Fibroblast of pulmonary artery (primary cell): ENCODE measurements at regions not wholly inside any gene's neighbourhood (a gene's known extent, or its start where the extent isn't known, plus 50 kb on each side); places are given as distances from the start of the nearest gene placed in this dataset.

Experiments used
- DNase-seq: peaks from one replicate; pipeline ENCODE4 v3.0.0-alpha.2; 2010; ENCODE audit warnings: low read depth
- H3K4me3 ChIP-seq: replicated peaks from 2 replicates; pipeline ENCODE4 v1.5.1; 2011; ENCODE audit warnings: low read depth, mild to moderate bottlenecking, control low read depth, low read length, moderate library complexity
- TF ChIP-seq, protein P1 (sequence below): IDR thresholded peaks from 2 replicates; pipeline ENCODE4 v1.5.1; 2011; ENCODE audit warnings: mild to moderate bottlenecking, control low read depth, low read length, inconsistent platforms; ENCODE audit errors: missing control alignments

DNA sequence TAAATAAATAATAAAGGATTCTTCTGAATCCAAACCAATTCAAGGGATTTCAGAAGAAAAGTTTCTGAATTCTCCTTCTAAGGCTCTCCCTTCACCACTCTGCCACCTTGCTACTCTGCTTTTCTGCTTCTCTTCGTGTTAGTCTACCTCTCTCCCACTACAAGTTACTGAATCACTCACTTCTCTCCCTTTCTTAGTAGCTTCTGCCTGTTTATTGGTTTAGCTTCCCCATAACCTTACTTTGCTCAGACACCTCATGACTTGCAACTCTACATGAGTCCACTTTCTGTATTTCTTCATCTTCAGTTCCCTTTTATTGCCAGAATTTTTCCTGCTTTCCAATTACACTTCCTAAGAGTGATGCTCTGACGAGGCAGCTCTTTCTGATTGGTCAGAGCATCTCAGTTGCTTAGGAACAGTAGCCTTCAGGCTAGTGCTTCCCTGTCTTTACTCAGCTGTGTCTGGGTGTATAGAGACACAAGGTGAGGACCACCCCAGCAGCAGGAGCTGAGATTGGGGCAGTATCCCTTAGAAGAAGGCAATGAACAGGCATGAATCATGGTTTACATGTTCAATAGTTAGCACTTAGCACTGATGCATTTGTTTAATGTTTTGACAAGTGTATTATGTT is 144.6 kb downstream of the SLC30A10 start:
- no peak overlapping the region for H3K4me3 ChIP-seq
- TF ChIP-seq, protein P1, sequence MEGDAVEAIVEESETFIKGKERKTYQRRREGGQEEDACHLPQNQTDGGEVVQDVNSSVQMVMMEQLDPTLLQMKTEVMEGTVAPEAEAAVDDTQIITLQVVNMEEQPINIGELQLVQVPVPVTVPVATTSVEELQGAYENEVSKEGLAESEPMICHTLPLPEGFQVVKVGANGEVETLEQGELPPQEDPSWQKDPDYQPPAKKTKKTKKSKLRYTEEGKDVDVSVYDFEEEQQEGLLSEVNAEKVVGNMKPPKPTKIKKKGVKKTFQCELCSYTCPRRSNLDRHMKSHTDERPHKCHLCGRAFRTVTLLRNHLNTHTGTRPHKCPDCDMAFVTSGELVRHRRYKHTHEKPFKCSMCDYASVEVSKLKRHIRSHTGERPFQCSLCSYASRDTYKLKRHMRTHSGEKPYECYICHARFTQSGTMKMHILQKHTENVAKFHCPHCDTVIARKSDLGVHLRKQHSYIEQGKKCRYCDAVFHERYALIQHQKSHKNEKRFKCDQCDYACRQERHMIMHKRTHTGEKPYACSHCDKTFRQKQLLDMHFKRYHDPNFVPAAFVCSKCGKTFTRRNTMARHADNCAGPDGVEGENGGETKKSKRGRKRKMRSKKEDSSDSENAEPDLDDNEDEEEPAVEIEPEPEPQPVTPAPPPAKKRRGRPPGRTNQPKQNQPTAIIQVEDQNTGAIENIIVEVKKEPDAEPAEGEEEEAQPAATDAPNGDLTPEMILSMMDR = no peak
- no peak for DNase-seq

DNA sequence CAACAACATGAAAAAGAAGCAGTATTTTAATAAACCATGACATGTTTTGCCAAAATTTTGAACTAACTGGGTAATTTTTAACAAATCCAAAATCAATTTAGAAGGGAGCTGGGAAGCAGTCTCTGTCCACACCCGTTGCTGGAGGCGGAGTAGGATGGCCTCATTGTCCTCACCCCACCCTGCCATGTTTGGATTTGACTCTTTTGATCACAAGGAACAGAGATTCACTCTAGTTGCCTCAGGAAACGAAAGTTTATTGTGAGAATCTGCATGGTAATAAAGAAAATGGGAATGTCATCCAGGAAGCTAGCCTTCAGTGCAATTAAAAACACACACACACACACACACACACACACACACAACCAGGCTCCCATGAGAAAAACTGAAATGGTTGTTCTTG is 145.4 kb downstream of the SLC30A10 start:
- no peak overlapping the region for H3K4me3 ChIP-seq
- TF ChIP-seq, protein P1 = no peak

DNA sequence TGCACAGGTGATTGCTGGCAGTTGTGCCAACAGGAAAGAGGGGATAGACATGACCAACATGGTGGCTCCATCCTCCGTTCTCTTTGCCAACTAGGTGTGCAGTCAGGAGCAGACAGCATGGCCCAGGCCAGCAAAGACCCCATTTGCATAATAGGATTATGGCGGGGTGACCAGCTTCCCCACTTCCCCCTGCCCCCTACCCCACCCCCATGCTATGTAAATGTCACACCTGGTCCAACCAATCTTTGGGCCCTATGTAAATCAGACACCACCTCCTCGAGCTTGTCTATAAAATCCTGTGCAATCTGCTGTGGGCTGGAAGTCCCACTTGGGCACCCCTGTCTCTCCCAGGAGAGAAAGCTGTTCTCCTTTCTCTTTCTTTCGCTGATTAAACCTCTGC is 146.0 kb downstream of the SLC30A10 start:
- TF ChIP-seq, protein P1 = no peak
- H3K4me3 ChIP-seq = no peak overlapping the region
- no peak for DNase-seq

More for the DNA sequence above, 145.4 kb downstream of the SLC30A10 start:
- DNase-seq = no peak

DNA sequence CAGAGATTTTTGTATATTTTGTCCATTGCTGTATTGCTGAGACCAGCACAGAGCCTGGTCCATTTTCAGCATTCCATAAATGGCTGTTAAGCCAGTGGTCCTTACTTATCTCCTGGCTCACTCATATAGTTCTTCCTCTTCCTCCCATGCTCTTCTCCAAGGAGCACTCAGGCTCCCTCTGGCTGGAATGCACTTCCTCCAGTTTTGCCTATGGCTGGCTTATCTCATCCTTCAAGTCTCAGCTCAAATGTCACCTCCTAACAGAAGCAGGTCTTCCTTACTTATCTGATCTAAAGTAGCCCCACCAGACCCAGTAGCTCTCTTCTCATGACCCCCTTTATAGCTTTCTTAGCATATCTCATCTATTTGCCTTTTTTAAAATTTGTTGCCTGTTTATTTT is 146.9 kb downstream of the SLC30A10 start:
- no peak for DNase-seq
- TF ChIP-seq, protein P1 = no peak
- no peak overlapping the region for H3K4me3 ChIP-seq

DNA sequence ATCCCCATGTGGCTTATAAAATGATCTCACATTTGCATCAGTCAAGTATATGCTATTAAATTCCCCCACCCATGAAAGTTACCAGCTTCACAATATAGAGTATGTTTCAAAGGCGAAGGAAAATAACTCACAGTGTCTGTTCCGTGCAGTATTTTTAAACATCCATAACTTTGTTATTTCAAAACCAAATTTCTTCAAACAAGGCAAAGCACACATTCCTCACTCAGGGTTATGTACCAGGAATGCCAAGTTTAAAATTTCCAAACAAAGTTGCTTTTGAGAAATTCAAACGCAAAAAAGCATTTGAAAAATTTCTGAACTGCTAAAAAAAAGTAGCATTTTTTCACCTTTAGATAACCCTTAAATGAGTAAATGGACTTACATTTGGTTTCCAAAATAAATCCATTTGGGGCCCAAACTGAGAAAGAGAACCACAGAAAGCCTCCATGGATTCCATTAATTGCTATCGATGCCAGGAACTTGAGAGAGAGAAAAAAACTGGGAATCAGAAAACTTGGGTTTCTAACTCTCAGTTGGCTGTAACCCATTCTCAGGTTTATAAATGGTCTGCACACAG is 149.5 kb downstream of the SLC30A10 start:
- H3K4me3 ChIP-seq = no peak overlapping the region
- TF ChIP-seq, protein P1 = no peak
- no peak for DNase-seq

DNA sequence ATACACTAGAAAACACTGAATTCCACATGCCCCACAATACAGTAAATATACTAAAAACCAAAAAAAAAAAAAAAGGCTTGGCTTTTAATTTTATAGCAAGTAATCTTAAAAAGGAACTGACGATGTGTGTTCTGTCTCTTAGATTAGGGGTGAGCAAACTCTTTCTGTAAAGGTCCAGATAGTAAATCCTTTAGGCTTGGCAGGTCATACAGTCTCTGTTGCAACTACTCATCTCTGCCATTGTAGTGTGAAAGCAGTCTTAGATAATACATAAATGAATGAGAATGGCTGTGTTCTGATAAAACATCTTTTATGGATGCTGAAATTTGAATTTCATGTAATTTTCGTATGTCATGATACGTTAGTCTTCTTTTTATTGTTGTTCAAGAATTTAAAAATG is 150.2 kb downstream of the SLC30A10 start:
- no peak overlapping the region for H3K4me3 ChIP-seq
- DNase-seq = no peak
- TF ChIP-seq, protein P1 = no peak

DNA sequence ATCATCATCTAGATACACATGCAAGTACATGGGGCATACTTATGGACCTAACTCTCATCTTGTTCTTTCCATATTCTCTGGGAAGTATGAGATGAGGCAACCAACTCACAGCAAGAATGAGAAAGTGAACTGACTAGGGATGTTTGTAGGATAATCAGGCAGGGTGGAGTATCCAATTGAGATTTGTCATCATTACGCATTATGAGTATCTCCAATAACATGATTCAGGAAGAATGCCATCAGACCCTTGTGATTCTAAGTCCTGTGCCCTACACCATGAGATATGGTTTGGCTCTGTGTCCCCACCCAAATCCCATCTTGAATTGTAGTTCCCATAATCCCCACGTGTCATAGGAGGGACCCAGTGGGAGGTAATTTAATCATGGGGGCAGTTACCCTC is 154.0 kb downstream of the SLC30A10 start:
- no peak for DNase-seq
- TF ChIP-seq, protein P1 = no peak
- no peak overlapping the region for H3K4me3 ChIP-seq
